Lung microvascular endothelial cell (primary cell): ENCODE measurements at regions not wholly inside any gene's neighbourhood (a gene's known extent, or its start where the extent isn't known, plus 50 kb on each side); places are given as distances from the start of the nearest gene placed in this dataset.

Source experiments
- DNase-seq, 2 donors: peaks; one replicate each; pipeline versions ENCODE4 v3.0.0 to v3.0.0-alpha.2; 2010; ENCODE audit warnings: low read depth in 2 of 2

DNA sequence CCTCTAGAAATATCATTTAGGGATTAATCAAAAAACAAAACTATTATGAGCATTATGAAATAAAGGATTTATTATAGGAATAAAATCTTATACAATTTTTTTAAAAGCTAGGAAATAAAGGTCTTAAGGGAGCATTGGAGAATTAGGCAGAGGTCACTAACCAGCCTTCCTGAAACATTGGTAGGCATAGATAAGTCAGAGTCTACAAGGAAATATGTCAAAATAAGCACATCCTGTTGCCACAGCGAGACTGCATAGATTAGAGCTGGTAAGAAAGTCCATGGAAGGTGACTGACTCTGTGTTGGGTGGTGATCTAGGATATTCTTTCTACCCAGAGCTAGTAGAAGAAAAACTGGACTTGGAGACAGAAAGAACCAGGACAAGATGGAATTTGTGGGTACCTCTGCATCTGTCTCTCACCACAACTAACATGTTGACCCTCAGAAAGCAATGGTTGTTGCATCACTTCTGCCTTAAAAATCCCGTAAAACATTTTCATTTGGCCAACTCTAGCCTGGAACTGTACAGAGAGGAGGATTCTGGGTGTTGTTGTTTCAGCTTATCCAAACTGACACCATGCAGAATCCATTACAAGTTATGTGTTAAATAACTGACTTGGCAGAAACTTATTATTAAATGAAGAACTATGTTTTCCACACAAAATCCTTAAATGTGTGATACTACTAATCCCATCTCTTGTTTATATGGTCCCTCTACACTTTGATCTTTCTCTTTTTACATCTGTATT is 77.1 kb downstream of the FBXO5 start:
- peak; percentile 57 to 60 for DNase-seq

GRCh38 chr6:152909241-152909640 is 73.6 kb downstream of the FBXO5 start:
- DNase-seq: no peak

- DNase-seq: no peak
Measured at GRCh38 chr6:152916035-152916434, 66.8 kb downstream of the FBXO5 start.

GRCh38 chr6:152918991-152919390 is 63.9 kb downstream of the FBXO5 start:
- peak in 1 of 2 donors; percentile 38 for DNase-seq

GRCh38 chr6:152920016-152920415 is 62.8 kb downstream of the FBXO5 start:
- no peak for DNase-seq
